AG04449 (cell line): ENCODE measurements at regions not wholly inside any gene's neighbourhood (a gene's known extent, or its start where the extent isn't known, plus 50 kb on each side); places are given as distances from the start of the nearest gene placed in this dataset.

Experiments used
- CTCF ChIA-PET: fragments of 350-600 bp; formaldehyde crosslinking; extraction: SDS; loops from one replicate; lab custom pipeline; 2021; ENCODE audit warnings: antibody characterized with exemption; lab: Yijun Ruan, JAX
- POLR2A ChIA-PET: fragments of 400-600, 350-600 bp; formaldehyde crosslinking; extraction: SDS; loops from one replicate; lab custom pipeline; 2020; ENCODE audit warnings: antibody characterized with exemption, inconsistent platforms; lab: Yijun Ruan, JAX
- DNase-seq: peaks from one replicate; pipeline ENCODE4 v3.0.0-alpha.2; 2010; ENCODE audit warnings: low read depth, low spot score
- H3K4me3 ChIP-seq: 2 replicates; pipeline ENCODE4 v1.5.1; 2011; ENCODE audit warnings: low read depth, mild to moderate bottlenecking, control low read depth, low read length
- CTCF ChIP-seq: IDR thresholded peaks from one replicate; pipeline ENCODE4 v1.5.1; 2011; ENCODE audit warnings: mild to moderate bottlenecking, moderate library complexity, low read length, control low read depth, inconsistent platforms; ENCODE audit not compliant: insufficient read depth; ENCODE audit errors: missing control alignments

- TF ChIP-seq CTCF: no peak
- ChIA-PET POLR2A (interaction anchor here (1.0 kb wide), 1 partner anchor 14 kb away, joined by 3 read pairs; no protein-coding TSS in a partner anchor), CTCF (no interaction called here)
- no peak for DNase-seq
- H3K4me3 ChIP-seq: no peak overlapping the region
These were observed 123.6 kb downstream of the LRATD1 start for GRCh38 chr2:14756122-14756541.

GRCh38 chr2:14756981-14757657 lies 124.6 kb downstream of the LRATD1 start:
- POLR2A ChIA-PET: interaction anchor here (1.0 kb wide), 1 partner anchor 13 kb away, joined by 3 read pairs; no protein-coding TSS in a partner anchor
- TF ChIP-seq CTCF: no peak
- no peak overlapping the region for H3K4me3 ChIP-seq
- CTCF ChIA-PET: no interaction called here
- DNase-seq: peak; percentile 65

GRCh38 chr2:14759082-14759481 lies 126.6 kb downstream of the LRATD1 start:
- TF ChIP-seq CTCF: no peak
- ChIA-PET POLR2A (no interaction called here), CTCF (no interaction called here)
- no peak overlapping the region for H3K4me3 ChIP-seq
- DNase-seq: no peak

- DNase-seq: no peak
- no peak overlapping the region for H3K4me3 ChIP-seq
- TF ChIP-seq CTCF: no peak
- ChIA-PET POLR2A (no interaction called here), CTCF (no interaction called here)
These were observed 127.7 kb downstream of the LRATD1 start for GRCh38 chr2:14760169-14760568.

GRCh38 chr2:14761118-14761517 lies 128.6 kb downstream of the LRATD1 start:
- no peak for DNase-seq
- ChIA-PET POLR2A (interaction anchor here (0.6 kb wide), 1 partner anchor 12 kb away, joined by 3 read pairs; no protein-coding TSS in a partner anchor), CTCF (no interaction called here)
- TF ChIP-seq CTCF: no peak
- H3K4me3 ChIP-seq: no peak overlapping the region

- POLR2A ChIA-PET: no interaction called here
- CTCF ChIA-PET: no interaction called here
- no peak for TF ChIP-seq CTCF
These were observed 141.2 kb downstream of the LRATD1 start for GRCh38 chr2:14773696-14774095.

More at GRCh38 chr2:14773696-14774095, 141.2 kb downstream of the LRATD1 start:
- no peak overlapping the region for H3K4me3 ChIP-seq
- no peak for DNase-seq
